GM12878 (cell line): ENCODE measurements at regions not wholly inside any gene's neighbourhood (a gene's known extent, or its start where the extent isn't known, plus 50 kb on each side); places are given as distances from the start of the nearest gene placed in this dataset.

ENCODE experiments used
- ATAC-seq: fragments of 200-7000 bp; cut with Tn5 transposase; 3 replicates; pipeline ENCODE4 v1.9.1; 2020; ENCODE audit warnings: mild to moderate bottlenecking, moderate library complexity
- BruUV-seq: library from RNA; stranded (reverse); fragments of 400-500 nt; replicated peaks from 2 replicates; lab custom pipeline; 2021; lab: Mats Ljungman, UMichigan
- CTCF ChIA-PET: fragments of 300-600 bp; sonication (Branson Sonifier 250); formaldehyde crosslinking; extraction: SDS; loops from one replicate; lab custom pipeline; 2021; ENCODE audit warnings: inconsistent platforms; lab: Yijun Ruan, JAX
- POLR2A ChIA-PET: fragments of 350-600 bp; formaldehyde crosslinking; extraction: SDS; loops from one replicate; lab custom pipeline; 2021; ENCODE audit warnings: inconsistent platforms; lab: Charles Lee
- RAD21 ChIA-PET: fragments of 300-600 bp; sonication (Branson Sonifier 250); formaldehyde crosslinking; loops from one replicate; lab custom pipeline; 2023; ENCODE audit warnings: antibody characterized with exemption; ENCODE audit not compliant: unreplicated experiment; lab: Charles Lee
- SMC1A ChIA-PET: fragments of 300-600 bp; sonication (Branson Sonifier 250); formaldehyde crosslinking; loops from one replicate; lab custom pipeline; 2023; ENCODE audit not compliant: unreplicated experiment, uncharacterized antibody; lab: Charles Lee
- DNase-seq: peaks from one replicate; pipeline ENCODE4 v3.0.0-alpha.2; 2011; ENCODE audit warnings: low read depth, low spot score
- FAIRE-seq: peaks from 3 replicates; lab custom pipeline; 2011; peaks lifted over from hg19 to GRCh38; lab: Jason Lieb, UNC
- H2AFZ ChIP-seq: 2 replicates; pipeline ENCODE4 v1.6.0; 2011; ENCODE audit warnings: low read depth, low read length, control low read depth; ENCODE audit not compliant: control insufficient read depth
- H3K27ac ChIP-seq: 2 replicates; pipeline ENCODE4 v1.5.1; 2011; ENCODE audit warnings: control low read depth; ENCODE audit not compliant: control insufficient read depth, insufficient read depth
- H3K27me3 ChIP-seq, 2 experiments: replicated peaks in 1 of 2; 2 replicates each; pipeline versions ENCODE4 v1.6.0 to v1.6.1; 2011; ENCODE audit warnings: low read length in 1 of 2; ENCODE audit not compliant: control insufficient read depth in 2 of 2, insufficient read depth in 2 of 2
- H3K36me3 ChIP-seq, 2 experiments: 2 replicates each; pipeline ENCODE4 v1.5.1; 2011; ENCODE audit warnings: low read length in 1 of 2; ENCODE audit not compliant: control insufficient read depth in 2 of 2, insufficient read depth in 2 of 2
- H3K4me1 ChIP-seq: 2 replicates; pipeline ENCODE4 v1.6.1; 2011; ENCODE audit warnings: mild to moderate bottlenecking, low read length, moderate library complexity, mixed read lengths; ENCODE audit not compliant: control insufficient read depth, insufficient read depth
- H3K4me2 ChIP-seq: 2 replicates; pipeline ENCODE4 v1.6.0; 2011; ENCODE audit warnings: control low read depth; ENCODE audit not compliant: control insufficient read depth, insufficient read depth
- H3K4me3 ChIP-seq: fragments of 200-600 bp; sonication (generic); 2 replicates; pipeline ENCODE4 v1.5.1; 2016
- H3K79me2 ChIP-seq: 2 replicates; pipeline ENCODE4 v1.6.0; 2011; ENCODE audit warnings: low read length; ENCODE audit not compliant: control insufficient read depth, insufficient read depth
- H3K9ac ChIP-seq: 2 replicates; pipeline ENCODE4 v1.8.0; 2011; ENCODE audit warnings: low read length, control low read depth, mixed read lengths; ENCODE audit not compliant: control insufficient read depth, insufficient read depth
- H3K9me3 ChIP-seq: replicated peaks from 3 replicates; pipeline ENCODE4 v1.5.1; 2011; ENCODE audit warnings: mild to moderate bottlenecking, low read length; ENCODE audit not compliant: control insufficient read depth, insufficient read depth
- H4K20me1 ChIP-seq: 2 replicates; pipeline ENCODE4 v1.6.0; 2011; ENCODE audit not compliant: control insufficient read depth, insufficient read depth
- CUX1 ChIP-seq: IDR thresholded peaks from 2 replicates; pipeline ENCODE4 v1.6.1; 2012; ENCODE audit warnings: improper control_type of control experiment, low read depth, low read length; ENCODE audit not compliant: insufficient replicate concordance
- HCFC1 ChIP-seq: fragments of 150-350 bp; IDR thresholded peaks from 2 replicates; pipeline ENCODE4 v1.6.1; 2014; ENCODE audit warnings: low read length
- KDM1A ChIP-seq: fragments of 200-600 bp; sonication (generic); IDR thresholded peaks from 2 replicates; pipeline ENCODE4 v1.6.1; 2016; ENCODE audit warnings: borderline replicate concordance
- NBN ChIP-seq: fragments of 450-650 bp; IDR thresholded peaks from 2 replicates; pipeline ENCODE4 v1.6.1; 2016
- NR2C1 ChIP-seq: fragments of 450-650 bp; IDR thresholded peaks from 2 replicates; pipeline ENCODE4 v1.6.1; 2017; ENCODE audit warnings: antibody characterized with exemption, mild to moderate bottlenecking, moderate library complexity
- PKNOX1 ChIP-seq: fragments of 450-650 bp; IDR thresholded peaks from 2 replicates; pipeline ENCODE4 v1.6.1; 2016; ENCODE audit warnings: mild to moderate bottlenecking
- POLR2AphosphoS5 ChIP-seq: IDR thresholded peaks from 2 replicates; pipeline ENCODE4 v1.6.1; 2011; ENCODE audit warnings: mild to moderate bottlenecking, low read length, inconsistent platforms
- STAT3 ChIP-seq: IDR thresholded peaks from 2 replicates; pipeline ENCODE4 v1.6.1; 2011; ENCODE audit warnings: low read depth, low read length, improper control_type of control experiment
- SUPT20H ChIP-seq: IDR thresholded peaks from 2 replicates; pipeline ENCODE4 v1.6.1; 2011; ENCODE audit warnings: low read depth, mild to moderate bottlenecking, low read length, moderate library complexity, borderline replicate concordance; ENCODE audit not compliant: control insufficient read depth
- TCF3 ChIP-seq: IDR thresholded peaks from 2 replicates; pipeline ENCODE4 v1.6.1; 2012; ENCODE audit warnings: low read depth, mild to moderate bottlenecking, low read length, borderline replicate concordance; ENCODE audit not compliant: insufficient read depth
- YY1 ChIP-seq: IDR thresholded peaks from 2 replicates; pipeline ENCODE4 v1.6.1; 2011; ENCODE audit warnings: low read depth, mild to moderate bottlenecking, low read length
- ZZZ3 ChIP-seq: IDR thresholded peaks from 2 replicates; pipeline ENCODE4 v1.6.1; 2011; ENCODE audit warnings: low read depth; ENCODE audit not compliant: control insufficient read depth, insufficient read length
- WGBS: methylation state at CpG from one replicate; pipeline ENCODE4 v1.1.6; 2016; ENCODE audit warnings: low lambda C conversion rate; ENCODE audit not compliant: insufficient replicate concordance, insufficient coverage; ENCODE audit errors: missing lambda C conversion rate; 5-methylcytosine and 5-hydroxymethylcytosine counted together
- in situ Hi-C: fragments of 300-500 bp; cut with MboI; formaldehyde crosslinking; loops from 9 replicates; pipeline ENCODE4 v1.14.3; 2018; ENCODE audit warnings: mixed read lengths
- intact Hi-C: fragments of 100-400 bp; cut with micrococcal nuclease; formaldehyde crosslinking; loops from one replicate; pipeline ENCODE4 v1.14.2; 2022; ENCODE audit not compliant: unreplicated experiment

DNA sequence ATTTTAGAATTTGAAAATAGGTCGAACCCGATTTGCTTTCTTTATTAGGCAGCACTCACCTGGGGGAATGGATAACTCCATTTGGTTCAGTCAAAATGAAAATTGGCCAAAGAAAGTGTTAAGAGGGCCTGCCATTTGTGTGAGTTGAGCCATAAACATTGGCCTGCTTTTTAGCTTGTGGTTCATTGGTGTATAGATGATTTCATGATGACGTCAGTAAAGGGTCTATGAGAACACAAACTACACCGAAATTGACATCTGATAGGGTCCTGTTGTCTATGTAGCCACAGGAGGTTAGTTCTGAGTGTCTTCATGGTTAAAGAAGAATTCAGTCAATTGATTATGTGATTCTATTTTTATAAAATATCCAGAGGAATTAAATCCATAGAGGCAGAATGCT is 1001.5 kb upstream of the EEF2KMT start:
- BruUV-seq: no TSS peak
- H3K9ac ChIP-seq: no peak overlapping the region
- ChIA-PET CTCF (no interaction called here), RAD21 (no interaction called here), SMC1A (no interaction called here), POLR2A (no interaction called here)
- TF ChIP-seq KDM1A: no peak
- H3K27me3 ChIP-seq: no peaks in the 10 kb centered on the region
- no peak overlapping the region for H3K4me3 ChIP-seq
- 10% methylated on average over 4 of the region's 4 CpGs for WGBS
- intact Hi-C loops (no loop called here), in situ Hi-C loops (no loop called here)
- DNase-seq: no peak
- no peaks in the 10 kb centered on the region for H3K4me1 ChIP-seq
- ATAC-seq: no peak
- no peak for FAIRE-seq
- H3K79me2 ChIP-seq: no peaks in the 10 kb centered on the region
- no peaks in the 10 kb centered on the region; the same call in 2 of the 3 replicates for H3K9me3 ChIP-seq
- no peak overlapping the region for H2AFZ ChIP-seq
- no peaks in the 10 kb centered on the region for H4K20me1 ChIP-seq
- no peak overlapping the region for H3K27ac ChIP-seq
- H3K4me2 ChIP-seq: no peak overlapping the region
- no peaks in the 10 kb centered on the region for H3K36me3 ChIP-seq

GRCh38 chr16:6096931-6097670 is 999.5 kb upstream of the EEF2KMT start:
- WGBS: 40% methylated on average over 7 of the region's 7 CpGs
- no peaks in the 10 kb centered on the region for H3K27me3 ChIP-seq
- no TSS peak for BruUV-seq
- no peaks in the 10 kb centered on the region for H3K9me3 ChIP-seq
- ChIA-PET POLR2A (no interaction called here), SMC1A (no interaction called here), CTCF (no interaction called here), RAD21 (no interaction called here)
- H3K4me3 ChIP-seq: no peak overlapping the region
- in situ Hi-C loops (no loop called here), intact Hi-C loops (no loop called here)
- FAIRE-seq (no peak), ATAC-seq (no peak), DNase-seq (no peak)
- H2AFZ ChIP-seq: no peak overlapping the region
- no peaks in the 10 kb centered on the region for H4K20me1 ChIP-seq
- H3K27ac ChIP-seq: no peak overlapping the region
- no peak overlapping the region for H3K9ac ChIP-seq
- no peaks in the 10 kb centered on the region for H3K36me3 ChIP-seq
- no peaks in the 10 kb centered on the region for H3K79me2 ChIP-seq
- no peak overlapping the region for H3K4me2 ChIP-seq
- H3K4me1 ChIP-seq: no peaks in the 10 kb centered on the region
- no peak for TF ChIP-seq YY1
- no peak for TF ChIP-seq SUPT20H
- no peak for TF ChIP-seq ZZZ3
- TF ChIP-seq HCFC1: no peak
- TF ChIP-seq STAT3: no peak
- TF ChIP-seq PKNOX1: no peak
- TF ChIP-seq TCF3: no peak
- TF ChIP-seq POLR2AphosphoS5: no peak
- no peak for TF ChIP-seq CUX1
- TF ChIP-seq NBN: no peak
- no peak for TF ChIP-seq NR2C1
